ENCODE measurements at regions not wholly inside any gene's neighbourhood (a gene's known extent, or its start where the extent isn't known, plus 50 kb on each side); places are given as distances from the start of the nearest gene placed in this dataset.
A peak's percentile ranks its signal among the peaks of the same experiment; 100 is the strongest.

- WGBS, 2 donors = 63% methylated on average over 2 of the region's 2 CpGs; no CpG with 5 or more reads in 1 of the 2 donors
- no peaks in the 10 kb centered on the region for H3K27me3 ChIP-seq
- no peak for TF ChIP-seq POLR2A (IDR thresholded peaks at IDR 0.05)
- no peak for DNase-seq
- no peaks in the 10 kb centered on the region for H3K36me3 ChIP-seq
- no peaks in the 10 kb centered on the region for H3K4me1 ChIP-seq
- H3K27ac ChIP-seq = no peak overlapping the region
- no peaks in the 10 kb centered on the region for H3K9me3 ChIP-seq
- H3K4me3 ChIP-seq = no peak overlapping the region
- no peak for ATAC-seq (ENCODE audit: low FRiP score in 2 of 2)
Observed at GRCh38 chrX:121208563-121208962, 161.2 kb downstream of the GLUD2 start.

GRCh38 chrX:121216641-121217374, 169.4 kb downstream of the GLUD2 start:
- Histone ChIP-seq H3K27me3 (no peaks in the 10 kb centered on the region), H3K4me3 (no peak overlapping the region), H3K4me1 (no peaks in the 10 kb centered on the region), H3K9me3 (no peaks in the 10 kb centered on the region), H3K27ac (no peak overlapping the region), H3K36me3 (no peaks in the 10 kb centered on the region)
- TF ChIP-seq EP300 (IDR thresholded peaks at IDR 0.05) (no peak), POLR2A (IDR thresholded peaks at IDR 0.05) (no peak), CTCF (IDR thresholded peaks at IDR 0.05) (no peak), POLR2AphosphoS5 (IDR thresholded peaks at IDR 0.05) (no peak)
- DNase-seq (no peak), ATAC-seq (ENCODE audit: low FRiP score in 2 of 2) (no peak)
- 55 to 75% methylated on average over 2 of the region's 2 CpGs for WGBS, 2 donors

GRCh38 chrX:121221322-121221977, 174.0 kb downstream of the GLUD2 start:
- H3K4me3 ChIP-seq = no peak overlapping the region
- ATAC-seq (ENCODE audit: low FRiP score in 2 of 2) (no peak), DNase-seq (no peak)
- no peaks in the 10 kb centered on the region for H3K27me3 ChIP-seq
- WGBS, 2 donors = 59 to 70% methylated on average over 2 to 3 of the region's 3 CpGs
- H3K9me3 ChIP-seq = no peaks in the 10 kb centered on the region
- H3K4me1 ChIP-seq = no peaks in the 10 kb centered on the region
- H3K36me3 ChIP-seq = no peaks in the 10 kb centered on the region
- H3K27ac ChIP-seq = no peak overlapping the region
- TF ChIP-seq CTCF (IDR thresholded peaks at IDR 0.05) (no peak), EP300 (IDR thresholded peaks at IDR 0.05) (no peak), POLR2A (IDR thresholded peaks at IDR 0.05) (no peak), POLR2AphosphoS5 (IDR thresholded peaks at IDR 0.05) (no peak)

- H3K27me3 ChIP-seq = no peaks in the 10 kb centered on the region
- no peak for ATAC-seq (ENCODE audit: low FRiP score in 2 of 2)
- H3K4me1 ChIP-seq = no peaks in the 10 kb centered on the region
- H3K36me3 ChIP-seq = no peaks in the 10 kb centered on the region
- 63 to 68% methylated on average over 3 of the region's 3 CpGs for WGBS, 2 donors
- no peaks in the 10 kb centered on the region for H3K9me3 ChIP-seq
- no peak overlapping the region for H3K4me3 ChIP-seq
- no peak for TF ChIP-seq POLR2AphosphoS5 (IDR thresholded peaks at IDR 0.05)
- TF ChIP-seq CTCF (IDR thresholded peaks at IDR 0.05) = no peak
- no peak for TF ChIP-seq EP300 (IDR thresholded peaks at IDR 0.05)
- TF ChIP-seq POLR2A (IDR thresholded peaks at IDR 0.05) = no peak
- H3K27ac ChIP-seq = no peak overlapping the region
- DNase-seq = no peak
Observed at GRCh38 chrX:121227888-121228287, 180.5 kb downstream of the GLUD2 start.

GRCh38 chrX:121231566-121232358, 184.4 kb downstream of the GLUD2 start:
- ATAC-seq (ENCODE audit: low FRiP score in 2 of 2) (peak in 1 of 2 donors; percentile 19), DNase-seq (peak in 1 of 2 donors; percentile 17)
- 74 to 90% methylated on average over 2 to 8 of the region's 10 CpGs for WGBS, 2 donors

More at GRCh38 chrX:121231566-121232358, 184.4 kb downstream of the GLUD2 start:
- Histone ChIP-seq H3K27me3 (no peaks in the 10 kb centered on the region), H3K4me1 (no peaks in the 10 kb centered on the region), H3K9me3 (no peaks in the 10 kb centered on the region), H3K4me3 (no peak overlapping the region), H3K36me3 (no peaks in the 10 kb centered on the region), H3K27ac (no peak overlapping the region)
- TF ChIP-seq POLR2AphosphoS5 (IDR thresholded peaks at IDR 0.05) = no peak
- no peak for TF ChIP-seq POLR2A (IDR thresholded peaks at IDR 0.05)
- TF ChIP-seq EP300 (IDR thresholded peaks at IDR 0.05) = no peak
- no peak for TF ChIP-seq CTCF (IDR thresholded peaks at IDR 0.05)
